Gastroesophageal sphincter (tissue), 3 donors: ENCODE measurements at regions not wholly inside any gene's neighbourhood (a gene's known extent, or its start where the extent isn't known, plus 50 kb on each side); places are given as distances from the start of the nearest gene placed in this dataset.

ENCODE experiments used
- CTCF ChIP-seq, 4 experiments: fragments of 200-600 bp in 2 of 4; fragments of 450-650 bp in 2 of 4; sonication (generic) in 1 of 4; IDR thresholded peaks; one replicate each; pipeline ENCODE4 v1.5.1; 2017 to 2019; ENCODE audit warnings: antibody characterized with exemption in 4 of 4, mild to moderate bottlenecking in 2 of 4, moderate library complexity in 2 of 4
- EP300 ChIP-seq: sonication (generic); formaldehyde crosslinking; IDR thresholded peaks from one replicate; pipeline ENCODE4 v1.6.1; 2017; ENCODE audit warnings: antibody characterized with exemption, mild to moderate bottlenecking
- POLR2A ChIP-seq, 2 donors: fragments of 450-650 bp; IDR thresholded peaks; one replicate each; pipeline ENCODE4 v1.6.1; 2017; ENCODE audit warnings: antibody characterized with exemption in 2 of 2, mild to moderate bottlenecking in 2 of 2, moderate library complexity in 1 of 2
- POLR2AphosphoS5 ChIP-seq: sonication (generic); formaldehyde crosslinking; IDR thresholded peaks from one replicate; pipeline ENCODE4 v1.6.1; 2017; ENCODE audit warnings: antibody characterized with exemption

GRCh38 chr22:48237466-48238283, 1475.2 kb downstream of the TBC1D22A start:
- no peak for TF ChIP-seq CTCF (IDR thresholded peaks at IDR 0.05)
- TF ChIP-seq POLR2A (IDR thresholded peaks at IDR 0.05) = no peak
- no peak for TF ChIP-seq POLR2AphosphoS5
- TF ChIP-seq EP300 = no peak
